ENCODE measurements at regions not wholly inside any gene's neighbourhood (a gene's known extent, or its start where the extent isn't known, plus 50 kb on each side); places are given as distances from the start of the nearest gene placed in this dataset.

DNA sequence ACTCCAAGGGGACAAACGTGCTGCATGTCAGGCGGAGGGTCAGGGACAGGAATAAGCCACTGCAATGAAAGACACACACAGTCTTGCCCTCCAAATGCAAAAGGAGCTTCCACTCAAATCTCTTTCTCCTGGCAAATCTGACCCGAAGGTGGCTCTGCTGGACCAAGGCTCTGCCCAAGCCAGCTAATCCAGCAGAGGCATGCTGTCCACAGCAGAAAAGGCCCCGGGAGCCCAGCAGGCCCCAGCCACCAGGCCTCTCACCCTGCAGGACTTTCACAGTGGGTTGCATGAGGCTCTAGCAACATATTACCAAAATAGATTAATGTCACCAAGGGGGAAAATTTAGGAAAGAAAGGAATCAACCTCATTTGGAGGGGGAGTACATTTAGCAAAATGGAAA lies 628.6 kb downstream of the BCOR start:
- Histone ChIP-seq H3K9ac (no peak overlapping the region), H3K79me2 (ENCODE audit: insufficient read depth, low read depth) (no peaks in the 10 kb centered on the region), H3K4me3 (IDR thresholded peaks at IDR 0.05; ENCODE audit: insufficient read depth, low read depth, low read length) (no peak overlapping the region), H3K36me3 (ENCODE audit: insufficient read depth) (no peaks in the 10 kb centered on the region), H3K4me2 (no peak overlapping the region), H2AFZ (ENCODE audit: low read depth) (no peak overlapping the region), H3K27me3 (ENCODE audit: insufficient read depth, low read depth) (no peaks in the 10 kb centered on the region), H3K27ac (no peak overlapping the region), H3K4me1 (ENCODE audit: low read depth, poor library complexity, severe bottlenecking) (no peaks in the 10 kb centered on the region), H4K20me1 (ENCODE audit: insufficient read depth) (no peaks in the 10 kb centered on the region)
- TF ChIP-seq, protein P1, sequence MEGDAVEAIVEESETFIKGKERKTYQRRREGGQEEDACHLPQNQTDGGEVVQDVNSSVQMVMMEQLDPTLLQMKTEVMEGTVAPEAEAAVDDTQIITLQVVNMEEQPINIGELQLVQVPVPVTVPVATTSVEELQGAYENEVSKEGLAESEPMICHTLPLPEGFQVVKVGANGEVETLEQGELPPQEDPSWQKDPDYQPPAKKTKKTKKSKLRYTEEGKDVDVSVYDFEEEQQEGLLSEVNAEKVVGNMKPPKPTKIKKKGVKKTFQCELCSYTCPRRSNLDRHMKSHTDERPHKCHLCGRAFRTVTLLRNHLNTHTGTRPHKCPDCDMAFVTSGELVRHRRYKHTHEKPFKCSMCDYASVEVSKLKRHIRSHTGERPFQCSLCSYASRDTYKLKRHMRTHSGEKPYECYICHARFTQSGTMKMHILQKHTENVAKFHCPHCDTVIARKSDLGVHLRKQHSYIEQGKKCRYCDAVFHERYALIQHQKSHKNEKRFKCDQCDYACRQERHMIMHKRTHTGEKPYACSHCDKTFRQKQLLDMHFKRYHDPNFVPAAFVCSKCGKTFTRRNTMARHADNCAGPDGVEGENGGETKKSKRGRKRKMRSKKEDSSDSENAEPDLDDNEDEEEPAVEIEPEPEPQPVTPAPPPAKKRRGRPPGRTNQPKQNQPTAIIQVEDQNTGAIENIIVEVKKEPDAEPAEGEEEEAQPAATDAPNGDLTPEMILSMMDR (conservative IDR thresholded peaks at IDR 0.05; ENCODE audit: low read depth, low read length) = no peak

DNA sequence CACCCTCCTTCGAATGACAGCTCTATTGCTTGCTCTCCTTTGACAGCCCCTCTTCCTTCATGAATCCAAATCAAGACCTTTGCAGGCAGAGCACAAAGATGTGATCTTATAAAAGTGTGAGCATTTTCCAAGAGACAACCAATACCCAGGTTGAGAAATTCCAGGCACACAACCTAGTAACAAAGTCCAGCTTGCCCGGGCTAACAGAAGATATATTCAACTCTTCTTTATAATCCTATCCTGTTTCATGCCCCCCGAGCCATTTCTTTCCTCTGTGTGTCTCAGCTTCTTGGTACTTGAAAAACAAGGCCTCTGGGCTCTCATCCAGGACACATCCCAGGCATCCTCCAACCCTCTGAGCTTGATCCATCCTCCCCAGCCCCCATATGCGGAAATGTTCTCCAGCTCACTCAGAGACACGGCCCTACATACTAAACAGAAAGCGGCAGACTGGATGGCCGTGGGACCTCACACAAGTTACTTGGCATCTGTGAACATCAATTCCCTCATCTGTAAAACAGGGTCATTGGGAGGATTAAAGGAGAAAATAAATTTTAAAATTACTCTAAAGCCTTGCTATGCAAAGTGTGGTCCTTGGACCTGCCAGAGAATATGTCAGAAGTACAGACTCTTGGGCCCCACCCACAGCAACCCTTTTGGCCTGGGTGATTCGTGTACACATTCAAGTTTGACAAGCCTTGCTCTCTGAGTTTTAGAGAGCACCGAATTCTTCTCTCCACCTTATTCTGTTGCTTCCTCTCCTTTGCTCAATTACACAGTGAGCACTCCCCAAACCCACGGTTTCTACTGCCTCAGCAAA lies 627.0 kb downstream of the BCOR start:
- no peaks in the 10 kb centered on the region for H4K20me1 ChIP-seq (ENCODE audit: insufficient read depth)
- H3K36me3 ChIP-seq (ENCODE audit: insufficient read depth) = no peaks in the 10 kb centered on the region
- no peak overlapping the region for H3K9ac ChIP-seq
- H3K4me3 ChIP-seq (IDR thresholded peaks at IDR 0.05; ENCODE audit: insufficient read depth, low read depth, low read length) = no peak overlapping the region
- no peak overlapping the region for H2AFZ ChIP-seq (ENCODE audit: low read depth)
- H3K27ac ChIP-seq = no peak overlapping the region
- no peak overlapping the region for H3K4me2 ChIP-seq
- no peaks in the 10 kb centered on the region for H3K4me1 ChIP-seq (ENCODE audit: low read depth, poor library complexity, severe bottlenecking)
- TF ChIP-seq, protein P1 (conservative IDR thresholded peaks at IDR 0.05; ENCODE audit: low read depth, low read length) = no peak
- H3K27me3 ChIP-seq (ENCODE audit: insufficient read depth, low read depth) = no peaks in the 10 kb centered on the region
- no peaks in the 10 kb centered on the region for H3K79me2 ChIP-seq (ENCODE audit: insufficient read depth, low read depth)

DNA sequence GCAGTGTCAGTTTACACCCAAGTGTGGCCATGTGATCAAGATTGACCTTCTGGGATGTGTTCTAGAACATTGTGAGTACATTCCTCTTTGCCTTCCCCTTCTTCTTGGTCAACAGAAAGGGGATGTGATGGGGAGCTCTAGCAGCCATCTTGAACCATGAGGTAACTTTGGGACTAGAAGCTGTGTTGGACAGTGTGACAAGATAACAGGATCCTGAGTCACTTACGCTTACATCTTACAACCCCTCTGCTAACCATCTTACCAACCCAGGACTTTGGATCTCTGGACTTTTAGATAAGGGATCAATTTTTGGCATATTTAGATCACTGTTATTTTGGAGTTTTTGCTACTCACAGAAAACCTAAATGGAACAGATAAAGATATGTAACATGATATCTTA lies 625.6 kb downstream of the BCOR start:
- Histone ChIP-seq H3K4me3 (IDR thresholded peaks at IDR 0.05; ENCODE audit: insufficient read depth, low read depth, low read length) (no peak overlapping the region), H3K4me2 (no peak overlapping the region), H3K9ac (no peak overlapping the region), H3K27me3 (ENCODE audit: insufficient read depth, low read depth) (no peaks in the 10 kb centered on the region), H3K79me2 (ENCODE audit: insufficient read depth, low read depth) (no peaks in the 10 kb centered on the region), H2AFZ (ENCODE audit: low read depth) (no peak overlapping the region), H3K27ac (no peak overlapping the region), H3K36me3 (ENCODE audit: insufficient read depth) (no peaks in the 10 kb centered on the region), H4K20me1 (ENCODE audit: insufficient read depth) (no peaks in the 10 kb centered on the region), H3K4me1 (ENCODE audit: low read depth, poor library complexity, severe bottlenecking) (no peaks in the 10 kb centered on the region)
- TF ChIP-seq, protein P1 (conservative IDR thresholded peaks at IDR 0.05; ENCODE audit: low read depth, low read length) = no peak

DNA sequence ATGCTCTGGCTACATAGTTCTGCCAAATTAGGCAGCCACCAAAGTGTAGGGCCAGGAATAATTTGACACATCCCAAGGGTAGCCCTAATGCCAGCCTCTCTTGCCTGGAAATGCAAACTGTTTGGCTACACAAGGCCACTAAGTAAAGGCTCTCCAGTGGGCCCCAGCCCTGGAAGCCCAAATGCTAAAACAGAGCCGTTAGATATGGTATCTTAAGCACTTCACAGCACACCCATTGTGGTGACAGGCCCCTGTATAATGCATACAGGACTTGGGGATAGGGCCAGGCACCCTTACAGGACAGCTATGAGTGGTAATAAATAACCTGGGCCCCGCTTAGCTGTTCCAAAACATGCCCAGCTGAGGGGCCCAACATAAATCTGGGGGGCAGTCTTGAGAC lies 623.9 kb downstream of the BCOR start:
- Histone ChIP-seq H3K9ac (no peak overlapping the region), H3K4me3 (IDR thresholded peaks at IDR 0.05; ENCODE audit: insufficient read depth, low read depth, low read length) (no peak overlapping the region), H3K27ac (no peak overlapping the region), H2AFZ (ENCODE audit: low read depth) (no peak overlapping the region), H3K4me2 (no peak overlapping the region), H3K79me2 (ENCODE audit: insufficient read depth, low read depth) (no peaks in the 10 kb centered on the region), H3K36me3 (ENCODE audit: insufficient read depth) (no peaks in the 10 kb centered on the region), H3K4me1 (ENCODE audit: low read depth, poor library complexity, severe bottlenecking) (no peaks in the 10 kb centered on the region), H4K20me1 (ENCODE audit: insufficient read depth) (no peaks in the 10 kb centered on the region), H3K27me3 (ENCODE audit: insufficient read depth, low read depth) (no peaks in the 10 kb centered on the region)
- TF ChIP-seq, protein P1 (conservative IDR thresholded peaks at IDR 0.05; ENCODE audit: low read depth, low read length) = no peak
